H1 (cell line): ENCODE measurements at regions not wholly inside any gene's neighbourhood (a gene's known extent, or its start where the extent isn't known, plus 50 kb on each side); places are given as distances from the start of the nearest gene placed in this dataset.

Experiments used
- KDM1A ChIP-seq: fragments of 200-600, 300-600 bp; sonication (generic); IDR thresholded peaks from 2 replicates; pipeline ENCODE4 v1.7.1; 2016; ENCODE audit warnings: mild to moderate bottlenecking, low read length, borderline replicate concordance

DNA sequence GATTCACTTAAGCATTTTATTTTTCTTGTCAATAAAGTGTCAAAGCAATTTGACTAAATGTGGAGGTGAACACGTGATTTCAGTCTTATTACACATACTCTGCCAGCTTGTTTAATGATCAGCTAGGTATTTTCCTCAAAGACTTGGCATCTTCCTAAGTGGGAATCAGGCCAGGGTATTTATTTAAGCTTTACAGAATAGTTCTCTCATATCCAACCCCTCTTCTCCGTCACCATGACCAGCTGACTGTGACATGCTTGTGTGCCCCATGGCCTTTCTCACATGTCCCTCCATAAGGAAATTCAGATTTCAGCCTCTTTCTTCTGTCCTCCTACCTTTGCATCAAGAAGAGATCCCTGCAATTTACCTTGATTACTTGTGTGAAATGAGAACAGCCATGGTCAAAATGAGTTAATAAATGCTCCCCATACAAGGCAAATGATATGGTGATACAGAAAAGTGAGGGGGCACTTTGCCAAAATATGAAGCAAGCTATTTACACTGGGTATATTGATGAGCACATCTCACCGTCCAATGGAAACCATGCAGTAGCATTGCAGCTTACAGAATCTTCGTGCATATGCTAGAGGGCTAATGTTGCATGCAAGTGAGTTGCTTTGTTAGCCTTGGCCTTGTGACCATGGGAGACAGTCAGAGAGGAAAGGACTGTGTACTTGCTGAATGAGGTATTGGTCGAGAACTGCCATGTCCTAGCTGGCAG lies 202.2 kb downstream of the RNF152 start (continued):
- no peak for TF ChIP-seq KDM1A
- TF ChIP-seq, all 59 proteins: peak for 0
